ENCODE measurements at regions not wholly inside any gene's neighbourhood (a gene's known extent, or its start where the extent isn't known, plus 50 kb on each side); places are given as distances from the start of the nearest gene placed in this dataset.
"Not testable (repeated sequence)": the region's sequence is repeated elsewhere in the genome, so short reads cannot be mapped to it uniquely, and the experiment has no call there.

GRCh38 chr10:62935022-62935421, 118.9 kb upstream of the EGR2 start:
- no peak for DNase-seq (ENCODE audit: low read depth in 2 of 3, low spot score in 1 of 3)

GRCh38 chr10:62934258-62934657, 118.1 kb upstream of the EGR2 start:
- no peak for DNase-seq (ENCODE audit: low read depth in 2 of 3, low spot score in 1 of 3)

DNA sequence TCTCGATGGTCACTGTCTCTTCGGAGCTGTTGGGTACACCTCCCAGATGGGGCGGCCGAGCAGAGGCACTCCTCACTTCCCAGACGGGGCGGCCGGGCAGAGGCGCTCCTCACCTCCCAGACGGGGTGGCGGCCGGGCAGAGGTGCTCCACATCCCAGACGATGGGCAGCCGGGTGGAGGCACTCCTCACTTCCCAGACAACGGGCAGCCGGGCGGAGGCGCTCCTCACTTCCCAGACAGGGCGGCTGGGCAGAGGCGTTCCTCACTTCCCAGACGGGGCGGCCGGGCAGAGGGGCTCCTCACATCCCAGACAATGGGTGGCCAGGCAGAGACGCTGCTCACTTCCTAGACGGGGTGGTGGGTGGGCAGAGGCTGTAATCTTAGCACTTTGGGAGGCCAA, 112.6 kb upstream of the EGR2 start:
- not testable (repeated sequence) for DNase-seq (ENCODE audit: low read depth in 2 of 3, low spot score in 1 of 3)

GRCh38 chr10:62926407-62926806, 110.2 kb upstream of the EGR2 start:
- no peak for DNase-seq (ENCODE audit: low read depth in 2 of 3, low spot score in 1 of 3)

DNA sequence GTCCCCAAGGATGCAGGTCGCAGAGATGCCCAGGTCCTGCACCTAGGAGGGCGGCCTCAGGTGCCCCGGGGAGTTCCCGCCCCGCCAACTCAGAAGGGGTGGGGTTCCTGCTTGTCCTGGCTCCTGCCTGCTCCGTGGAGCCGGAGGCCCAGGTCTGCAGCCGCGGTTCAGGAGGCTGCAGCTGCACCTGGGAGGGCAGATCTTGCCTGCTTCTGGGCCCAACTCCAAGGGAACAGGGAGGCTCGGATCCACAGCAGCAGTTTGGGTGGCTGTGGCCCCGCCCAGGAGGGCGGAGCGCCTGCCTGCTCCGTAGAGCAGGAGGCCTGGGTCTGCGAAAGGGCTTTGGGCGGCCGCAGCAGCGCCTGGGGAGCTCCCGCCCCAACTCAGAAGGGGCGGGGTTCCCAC, 108.2 kb upstream of the EGR2 start:
- no peak for DNase-seq (ENCODE audit: low read depth in 2 of 3, low spot score in 1 of 3)

GRCh38 chr10:62919776-62920175, 103.6 kb upstream of the EGR2 start:
- DNase-seq (ENCODE audit: low read depth in 2 of 3, low spot score in 1 of 3) = no peak

GRCh38 chr10:62917475-62918238, 101.5 kb upstream of the EGR2 start:
- no peak for DNase-seq (ENCODE audit: low read depth in 2 of 3, low spot score in 1 of 3)

DNA sequence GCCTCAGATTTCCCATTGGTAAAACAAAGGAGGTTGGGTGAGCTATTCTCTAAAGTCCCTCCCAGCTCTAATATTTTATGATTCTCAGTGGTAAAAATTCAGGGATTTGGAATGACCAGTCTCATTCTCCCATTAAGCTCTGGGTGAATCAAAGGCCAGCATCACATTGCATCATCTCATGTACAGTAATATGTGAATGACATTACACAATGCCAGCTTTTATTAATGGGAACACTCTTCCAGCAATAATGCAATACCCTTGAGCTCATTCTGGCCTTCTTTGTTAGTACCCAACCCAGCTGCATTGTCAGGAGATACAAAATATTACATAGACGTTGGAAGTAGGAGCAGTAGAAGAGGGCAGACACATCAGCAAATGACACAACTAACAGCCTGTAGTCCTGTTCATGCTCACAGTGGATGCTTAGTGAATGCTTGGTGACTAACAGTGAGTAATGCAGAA, 100.0 kb upstream of the EGR2 start:
- DNase-seq (ENCODE audit: low read depth in 2 of 3, low spot score in 1 of 3) = no peak

DNA sequence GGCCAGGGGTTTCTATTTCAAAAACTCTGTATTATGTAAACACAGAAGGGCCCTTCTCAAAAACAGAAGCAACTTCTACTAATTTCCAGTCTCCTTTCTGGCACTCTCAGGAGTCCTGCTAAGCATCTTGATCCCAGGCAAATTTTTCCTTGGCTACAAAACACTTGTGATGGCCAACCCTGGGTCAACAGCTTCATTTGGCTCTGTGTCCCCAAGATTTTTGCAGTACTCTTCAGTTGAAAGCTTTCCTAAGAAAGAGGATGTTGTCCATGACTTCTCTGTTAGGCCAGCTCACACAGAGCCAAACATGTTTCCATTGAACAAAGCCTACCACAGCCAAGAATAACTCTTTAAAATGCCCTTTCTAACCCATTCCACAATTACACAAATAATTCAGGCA, 99.0 kb upstream of the EGR2 start:
- no peak for DNase-seq (ENCODE audit: low read depth in 2 of 3, low spot score in 1 of 3)

- no peak for DNase-seq (ENCODE audit: low read depth in 2 of 3, low spot score in 1 of 3)
Observed at GRCh38 chr10:62912086-62912485, 95.9 kb upstream of the EGR2 start.

GRCh38 chr10:62911210-62911963, 95.2 kb upstream of the EGR2 start:
- DNase-seq (ENCODE audit: low read depth in 2 of 3, low spot score in 1 of 3) = no peak

DNA sequence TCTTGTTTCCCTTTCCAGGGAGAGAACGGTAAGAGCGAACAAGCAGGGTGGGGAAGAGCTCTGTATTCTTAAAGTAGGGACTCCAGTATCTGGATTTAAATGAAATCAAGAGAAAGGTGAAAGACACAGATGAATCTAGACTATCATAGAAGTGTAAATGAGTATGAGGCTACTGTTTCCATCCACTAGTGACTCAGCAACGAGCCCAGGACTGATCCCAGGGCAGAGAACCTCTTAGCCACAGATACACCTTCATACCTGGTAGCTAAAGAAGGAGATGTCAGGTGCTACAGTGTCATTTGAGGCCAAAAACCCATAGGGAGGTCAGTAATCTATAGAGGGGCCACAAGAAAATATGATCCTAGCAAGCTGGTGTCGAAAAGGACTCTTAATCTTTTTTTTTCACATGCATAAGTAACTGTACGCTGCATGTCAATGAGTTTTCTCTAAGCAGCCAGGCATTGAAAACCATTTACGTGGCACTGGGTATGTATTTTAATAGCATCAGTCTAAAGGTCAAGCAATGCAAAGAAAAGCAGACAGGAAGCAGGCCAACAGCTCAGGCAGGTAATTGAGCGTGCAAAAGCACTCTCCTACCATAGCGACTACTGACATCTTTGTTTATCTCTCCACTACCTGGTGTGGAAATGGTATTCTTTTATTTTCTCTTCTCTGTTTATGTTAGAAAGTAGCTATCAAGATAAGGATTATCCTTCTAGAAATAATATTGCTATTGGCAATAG, 91.5 kb upstream of the EGR2 start:
- DNase-seq (ENCODE audit: low read depth in 2 of 3, low spot score in 1 of 3) = no peak

DNA sequence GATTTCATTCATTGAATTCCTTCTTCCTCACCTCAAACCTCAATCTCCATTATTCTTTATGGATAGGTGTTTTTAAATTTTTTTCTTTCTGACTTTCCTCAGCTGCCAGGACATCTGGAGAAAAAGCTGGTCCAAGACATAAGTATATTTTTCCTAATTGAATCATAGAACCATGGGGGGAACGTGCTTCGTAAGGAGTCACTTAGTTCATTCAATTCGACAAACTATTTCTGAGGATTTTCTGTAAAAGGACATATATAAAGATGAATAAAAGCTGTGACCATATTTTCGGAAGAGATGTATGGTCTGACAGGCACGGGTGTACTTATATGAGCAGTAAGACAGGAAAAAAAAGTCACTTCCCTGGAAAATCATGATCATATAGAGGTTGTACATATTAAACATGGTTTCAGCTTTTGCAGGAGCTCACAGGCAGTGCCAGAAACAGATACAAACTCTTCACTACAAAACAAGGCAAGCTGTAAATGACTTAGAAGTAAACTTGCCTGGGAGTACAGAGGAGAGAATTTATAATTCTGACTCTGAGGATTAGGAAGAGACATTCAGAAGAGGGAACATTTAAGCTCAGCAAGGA, 88.2 kb upstream of the EGR2 start:
- no peak for DNase-seq (ENCODE audit: low read depth in 2 of 3, low spot score in 1 of 3)

DNA sequence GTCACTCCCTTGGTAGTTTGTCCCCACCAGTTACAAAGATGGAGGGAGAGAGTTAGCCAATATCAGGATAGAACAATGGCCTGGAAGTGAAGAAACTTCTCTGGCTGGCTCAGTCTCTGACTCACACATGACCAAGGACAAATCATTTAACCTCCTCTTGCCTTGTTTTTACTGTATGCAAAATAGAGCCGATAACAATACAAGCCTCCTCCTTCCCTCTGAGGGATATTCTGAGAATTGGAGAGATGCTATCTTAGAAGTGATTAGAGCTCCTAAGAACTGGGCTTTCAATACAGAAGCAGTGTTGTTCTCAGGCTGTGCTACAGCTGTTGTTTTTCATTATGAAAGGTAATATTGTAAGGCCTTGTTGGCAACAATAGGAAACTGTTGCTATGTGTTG, 87.7 kb upstream of the EGR2 start:
- no peak for DNase-seq (ENCODE audit: low read depth in 2 of 3, low spot score in 1 of 3)

- no peak for DNase-seq (ENCODE audit: low read depth in 2 of 3, low spot score in 1 of 3)
Observed at GRCh38 chr10:62900829-62901571, 84.8 kb upstream of the EGR2 start.

DNA sequence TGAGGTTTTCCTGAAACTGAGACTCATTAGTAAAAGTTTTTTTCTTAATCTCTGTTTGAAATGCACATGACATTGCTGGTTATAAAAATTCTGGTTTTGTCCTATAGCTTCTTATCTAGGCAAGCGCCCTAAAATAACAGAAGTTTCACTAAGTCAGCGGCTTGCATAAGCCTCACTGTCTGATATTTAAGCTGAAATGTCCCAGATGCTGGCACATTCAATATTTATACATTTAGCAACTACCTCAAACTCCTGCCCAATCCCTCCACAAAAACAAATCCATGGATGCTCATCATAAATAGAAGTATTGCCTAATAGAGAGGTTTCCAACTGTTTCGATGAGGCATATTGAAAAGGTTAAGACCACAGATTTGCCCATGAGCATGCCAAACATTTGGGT, 83.1 kb upstream of the EGR2 start:
- DNase-seq (ENCODE audit: low read depth in 2 of 3, low spot score in 1 of 3) = no peak

- no peak for DNase-seq (ENCODE audit: low read depth in 2 of 3, low spot score in 1 of 3)
Observed at GRCh38 chr10:62895063-62895462, 78.9 kb upstream of the EGR2 start.

DNA sequence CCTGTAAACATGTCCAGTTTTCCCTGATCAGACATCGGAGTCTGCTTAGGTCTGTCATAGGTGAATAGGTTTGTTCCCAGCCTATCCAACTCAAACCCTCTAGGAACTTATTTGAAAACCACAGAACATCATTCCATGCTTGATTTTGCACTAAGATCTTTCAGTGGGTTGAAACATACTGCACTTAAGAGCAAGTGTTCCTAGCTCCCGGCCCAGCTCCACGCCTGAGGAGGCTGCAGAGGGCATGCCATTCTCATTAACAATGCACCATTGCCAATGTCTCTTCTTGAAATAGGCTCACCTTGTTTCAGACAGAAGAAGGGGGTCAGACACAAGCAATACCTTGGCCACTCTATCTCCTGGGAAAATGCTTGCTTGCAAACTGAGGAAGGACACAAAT, 78.0 kb upstream of the EGR2 start:
- DNase-seq (ENCODE audit: low read depth in 2 of 3, low spot score in 1 of 3) = no peak

GRCh38 chr10:62893036-62893435, 76.9 kb upstream of the EGR2 start:
- DNase-seq (ENCODE audit: low read depth in 2 of 3, low spot score in 1 of 3) = no peak

- DNase-seq (ENCODE audit: low read depth in 2 of 3, low spot score in 1 of 3) = no peak
Observed at GRCh38 chr10:62890395-62890794, 74.2 kb upstream of the EGR2 start.

DNA sequence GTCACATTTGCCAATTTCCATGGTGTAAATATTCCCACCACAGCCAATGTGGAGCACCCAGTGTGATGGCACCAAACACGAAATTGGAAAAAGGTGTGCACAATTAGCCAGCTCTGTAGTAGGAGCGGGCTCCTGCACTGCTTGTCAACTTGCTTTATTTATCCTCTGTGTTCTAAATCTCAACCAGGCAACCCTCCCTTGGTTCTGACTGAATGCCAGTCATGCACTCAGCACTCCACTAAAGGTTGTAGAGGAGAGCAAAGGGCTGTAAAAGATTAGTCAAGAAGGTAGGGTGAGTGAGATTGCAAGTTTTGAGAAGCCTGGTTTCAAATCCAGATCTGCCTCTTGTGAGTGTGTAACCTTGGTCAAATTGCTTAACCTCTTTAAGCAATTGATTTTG, 71.5 kb upstream of the EGR2 start:
- DNase-seq (ENCODE audit: low read depth in 2 of 3, low spot score in 1 of 3) = no peak
